ENCODE measurements at regions not wholly inside any gene's neighbourhood (a gene's known extent, or its start where the extent isn't known, plus 50 kb on each side); places are given as distances from the start of the nearest gene placed in this dataset.

DNA sequence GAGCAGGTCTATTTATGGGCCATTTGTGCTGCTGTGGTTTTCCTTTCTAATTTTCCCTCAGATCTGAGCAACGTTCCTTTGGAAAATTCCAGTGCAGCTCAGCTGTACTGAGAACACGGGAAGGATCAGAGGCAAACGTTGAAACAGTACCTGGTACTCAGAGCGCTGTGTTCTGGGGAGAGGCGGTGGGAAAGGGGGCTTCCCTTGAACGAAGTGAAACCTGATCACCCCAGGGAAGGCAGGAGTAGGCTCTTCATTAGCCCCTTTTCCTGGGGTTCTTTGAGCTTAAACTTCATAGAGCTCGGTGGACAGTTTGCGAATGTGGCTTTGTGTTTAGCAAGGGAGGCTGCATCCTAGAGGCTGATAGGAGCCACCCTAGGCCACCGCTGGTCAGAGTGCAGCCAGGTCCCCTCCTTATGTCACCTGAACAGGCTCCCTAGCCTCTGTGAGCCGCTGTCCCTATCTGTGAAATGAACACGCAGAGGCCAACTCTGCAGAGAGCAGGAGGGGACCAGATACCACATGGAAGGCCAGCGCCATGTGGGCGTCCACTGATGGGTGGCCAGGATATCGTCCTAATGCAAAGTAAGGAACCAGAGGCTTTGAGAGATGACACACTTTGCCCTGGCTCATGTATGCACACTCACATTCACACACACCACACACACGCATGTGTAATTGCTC lies 1464.8 kb downstream of the BRD1 start:
- Histone ChIP-seq H3K9me2 (replicated peaks; ENCODE audit: low read length) (no peaks in the 10 kb centered on the region), H3K36me3 (ENCODE audit: low read depth, low read length) (no peaks in the 10 kb centered on the region), H3K9me3 (ENCODE audit: low read length) (no peaks in the 10 kb centered on the region), H2AFZ (ENCODE audit: low read length) (no peak overlapping the region), H3F3A (ENCODE audit: low read length, unreplicated experiment) (no peaks in the 10 kb centered on the region), H3K4me2 (ENCODE audit: low read length) (no peak overlapping the region), H3K9ac (ENCODE audit: low read length) (no peak overlapping the region), H3K27ac (ENCODE audit: low read length) (no peak overlapping the region), H3K4me1 (ENCODE audit: insufficient read depth, low read length) (no peaks in the 10 kb centered on the region), H3K27me3 (ENCODE audit: low read length) (no peaks in the 10 kb centered on the region), H3K79me2 (ENCODE audit: low read length) (no peaks in the 10 kb centered on the region), H4K20me1 (ENCODE audit: low read length) (no peaks in the 10 kb centered on the region), H3K4me3 (ENCODE audit: low read length) (no peak overlapping the region)
- CTCF ChIA-PET: no interaction called here
- no peak for ATAC-seq
- TF ChIP-seq, protein P1, sequence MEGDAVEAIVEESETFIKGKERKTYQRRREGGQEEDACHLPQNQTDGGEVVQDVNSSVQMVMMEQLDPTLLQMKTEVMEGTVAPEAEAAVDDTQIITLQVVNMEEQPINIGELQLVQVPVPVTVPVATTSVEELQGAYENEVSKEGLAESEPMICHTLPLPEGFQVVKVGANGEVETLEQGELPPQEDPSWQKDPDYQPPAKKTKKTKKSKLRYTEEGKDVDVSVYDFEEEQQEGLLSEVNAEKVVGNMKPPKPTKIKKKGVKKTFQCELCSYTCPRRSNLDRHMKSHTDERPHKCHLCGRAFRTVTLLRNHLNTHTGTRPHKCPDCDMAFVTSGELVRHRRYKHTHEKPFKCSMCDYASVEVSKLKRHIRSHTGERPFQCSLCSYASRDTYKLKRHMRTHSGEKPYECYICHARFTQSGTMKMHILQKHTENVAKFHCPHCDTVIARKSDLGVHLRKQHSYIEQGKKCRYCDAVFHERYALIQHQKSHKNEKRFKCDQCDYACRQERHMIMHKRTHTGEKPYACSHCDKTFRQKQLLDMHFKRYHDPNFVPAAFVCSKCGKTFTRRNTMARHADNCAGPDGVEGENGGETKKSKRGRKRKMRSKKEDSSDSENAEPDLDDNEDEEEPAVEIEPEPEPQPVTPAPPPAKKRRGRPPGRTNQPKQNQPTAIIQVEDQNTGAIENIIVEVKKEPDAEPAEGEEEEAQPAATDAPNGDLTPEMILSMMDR (conservative IDR thresholded peaks at IDR 0.05; ENCODE audit: low read depth, low read length): no peak
- no peak for TF ChIP-seq EZH2 (IDR thresholded peaks at IDR 0.05; ENCODE audit: low read length, unreplicated experiment)
- TF ChIP-seq EZH2phosphoT487 (IDR thresholded peaks at IDR 0.05; ENCODE audit: borderline replicate concordance, low read length): no peak
- POLR2A ChIA-PET (ENCODE audit: unreplicated experiment): interaction anchor here (0.6 kb wide), 1 partner anchor 446 kb away, joined by 3 read pairs; no protein-coding TSS in a partner anchor
- no TSS peak for BruUV-seq (replicated peaks)
- intact Hi-C loops (cut with micrococcal nuclease): no loop called here
- no peak for DNase-seq

DNA sequence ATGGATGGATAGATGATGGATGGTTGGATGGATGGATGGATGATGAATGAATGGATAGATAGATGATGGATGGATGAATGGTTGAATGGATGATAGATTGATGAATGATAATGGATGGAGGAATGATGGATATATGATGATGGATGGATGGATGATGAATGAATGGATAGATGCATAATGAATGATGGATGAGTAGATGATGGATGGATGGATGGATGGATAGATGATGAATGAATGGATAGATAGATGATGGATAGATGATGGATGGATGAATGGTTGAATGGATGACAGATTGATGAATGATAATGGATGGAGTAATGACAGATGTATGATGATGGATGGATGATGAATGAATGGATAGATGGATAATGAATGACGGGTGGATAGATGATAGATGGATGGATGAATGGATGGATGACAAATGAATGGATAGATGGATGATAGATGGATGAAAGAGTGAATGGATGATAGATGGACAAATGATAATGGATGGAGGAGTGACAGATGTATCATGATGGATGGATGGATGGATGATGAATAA lies 1466.5 kb downstream of the BRD1 start:
- CTCF ChIA-PET: no interaction called here
- Histone ChIP-seq H3F3A (ENCODE audit: low read length, unreplicated experiment) (no peaks in the 10 kb centered on the region), H4K20me1 (ENCODE audit: low read length) (no peaks in the 10 kb centered on the region), H3K4me2 (ENCODE audit: low read length) (no peak overlapping the region), H3K27me3 (ENCODE audit: low read length) (no peaks in the 10 kb centered on the region), H2AFZ (ENCODE audit: low read length) (no peak overlapping the region), H3K9ac (ENCODE audit: low read length) (no peak overlapping the region), H3K4me1 (ENCODE audit: insufficient read depth, low read length) (no peaks in the 10 kb centered on the region), H3K79me2 (ENCODE audit: low read length) (no peaks in the 10 kb centered on the region), H3K27ac (ENCODE audit: low read length) (no peak overlapping the region), H3K4me3 (ENCODE audit: low read length) (no peak overlapping the region), H3K36me3 (ENCODE audit: low read depth, low read length) (no peaks in the 10 kb centered on the region), H3K9me2 (replicated peaks; ENCODE audit: low read length) (no peaks in the 10 kb centered on the region), H3K9me3 (ENCODE audit: low read length) (no peaks in the 10 kb centered on the region)
- ATAC-seq: no peak
- POLR2A ChIA-PET (ENCODE audit: unreplicated experiment): no interaction called here
- intact Hi-C loops (cut with micrococcal nuclease): no loop called here
- no peak for TF ChIP-seq EZH2phosphoT487 (IDR thresholded peaks at IDR 0.05; ENCODE audit: borderline replicate concordance, low read length)
- TF ChIP-seq, protein P1 (conservative IDR thresholded peaks at IDR 0.05; ENCODE audit: low read depth, low read length): no peak
- TF ChIP-seq EZH2 (IDR thresholded peaks at IDR 0.05; ENCODE audit: low read length, unreplicated experiment): no peak
- no TSS peak for BruUV-seq (replicated peaks)
- no peak for DNase-seq

GRCh38 chr22:48359613-48359965 lies 1468.1 kb downstream of the BRD1 start:
- TF ChIP-seq EZH2phosphoT487 (IDR thresholded peaks at IDR 0.05; ENCODE audit: borderline replicate concordance, low read length) (no peak), EZH2 (IDR thresholded peaks at IDR 0.05; ENCODE audit: low read length, unreplicated experiment) (no peak)
- TF ChIP-seq, protein P1 (conservative IDR thresholded peaks at IDR 0.05; ENCODE audit: low read depth, low read length): no peak
- CTCF ChIA-PET: no interaction called here
- DNase-seq (no peak), ATAC-seq (no peak)
- H4K20me1 ChIP-seq (ENCODE audit: low read length): no peaks in the 10 kb centered on the region
- no peaks in the 10 kb centered on the region for H3K9me3 ChIP-seq (ENCODE audit: low read length)
- BruUV-seq (replicated peaks): no TSS peak
- no peaks in the 10 kb centered on the region for H3K27me3 ChIP-seq (ENCODE audit: low read length)
- intact Hi-C loops (cut with micrococcal nuclease): no loop called here
- no peak overlapping the region for H3K4me3 ChIP-seq (ENCODE audit: low read length)
- H3K36me3 ChIP-seq (ENCODE audit: low read depth, low read length): no peaks in the 10 kb centered on the region
- no peaks in the 10 kb centered on the region for H3K79me2 ChIP-seq (ENCODE audit: low read length)
- H3K4me2 ChIP-seq (ENCODE audit: low read length): no peak overlapping the region
- POLR2A ChIA-PET (ENCODE audit: unreplicated experiment): no interaction called here
- no peak overlapping the region for H2AFZ ChIP-seq (ENCODE audit: low read length)
- no peaks in the 10 kb centered on the region for H3K4me1 ChIP-seq (ENCODE audit: insufficient read depth, low read length)
- H3K9ac ChIP-seq (ENCODE audit: low read length): no peak overlapping the region
- H3K9me2 ChIP-seq (replicated peaks; ENCODE audit: low read length): no peaks in the 10 kb centered on the region
- H3K27ac ChIP-seq (ENCODE audit: low read length): no peak overlapping the region
- no peaks in the 10 kb centered on the region for H3F3A ChIP-seq (ENCODE audit: low read length, unreplicated experiment)

Data from PC-3 (cell line).